ENCODE measurements at regions not wholly inside any gene's neighbourhood (a gene's known extent, or its start where the extent isn't known, plus 50 kb on each side); places are given as distances from the start of the nearest gene placed in this dataset.
A peak's percentile ranks its signal among the peaks of the same experiment; 100 is the strongest.
"Not testable (repeated sequence)": the region's sequence is repeated elsewhere in the genome, so short reads cannot be mapped to it uniquely, and the experiment has no call there.

DNA sequence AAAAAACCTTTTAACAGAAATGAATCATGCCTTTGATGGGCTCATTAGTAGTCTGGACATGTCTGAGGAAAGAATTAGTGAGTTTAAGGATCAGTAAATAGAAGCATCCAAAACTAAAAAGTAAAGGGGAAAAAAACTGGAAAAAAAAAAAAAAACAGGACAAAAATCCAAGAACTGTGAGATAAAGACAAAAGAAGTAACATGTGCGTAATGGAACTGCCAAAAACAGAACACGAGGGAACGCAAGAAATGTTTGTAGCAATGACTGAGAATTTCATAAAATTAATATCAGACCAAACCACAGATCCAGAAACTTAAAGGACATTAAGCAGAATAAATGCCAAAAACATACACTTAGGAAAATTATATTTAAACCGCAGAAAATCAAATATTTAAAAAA, 77.4 kb downstream of the MS4A13 start:
- DNase-seq: no peak

DNA sequence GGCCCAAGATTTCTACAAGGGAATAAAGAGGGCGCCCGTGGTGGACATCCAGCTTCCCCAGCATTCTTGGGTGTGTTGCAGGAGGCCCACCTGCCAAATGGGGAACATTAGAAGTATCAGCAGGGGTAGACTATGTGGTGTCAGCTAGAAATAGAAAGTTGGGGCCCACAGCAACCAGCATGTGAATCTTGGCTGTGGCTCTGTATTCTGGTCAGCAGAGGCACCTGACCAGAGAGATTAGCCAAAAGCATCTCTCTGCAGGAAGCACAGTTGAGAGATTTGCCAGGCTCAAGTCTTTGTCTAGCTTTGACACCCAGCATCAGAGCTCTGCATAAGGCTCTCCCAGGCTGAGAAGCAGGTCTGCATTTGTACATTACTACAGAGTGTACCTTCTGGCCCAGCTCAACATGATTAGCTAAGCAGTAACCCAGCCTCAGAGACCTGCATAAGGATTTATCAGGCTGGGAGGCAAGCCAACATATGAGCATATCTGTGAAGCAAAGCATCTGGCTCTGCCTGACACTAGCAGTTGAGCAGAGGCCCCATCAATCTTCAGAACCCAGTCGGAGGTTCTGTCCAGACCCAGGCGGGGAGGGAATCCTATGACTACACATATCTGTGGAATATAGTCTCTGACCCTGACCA, 79.9 kb downstream of the MS4A13 start:
- DNase-seq: no peak

DNA sequence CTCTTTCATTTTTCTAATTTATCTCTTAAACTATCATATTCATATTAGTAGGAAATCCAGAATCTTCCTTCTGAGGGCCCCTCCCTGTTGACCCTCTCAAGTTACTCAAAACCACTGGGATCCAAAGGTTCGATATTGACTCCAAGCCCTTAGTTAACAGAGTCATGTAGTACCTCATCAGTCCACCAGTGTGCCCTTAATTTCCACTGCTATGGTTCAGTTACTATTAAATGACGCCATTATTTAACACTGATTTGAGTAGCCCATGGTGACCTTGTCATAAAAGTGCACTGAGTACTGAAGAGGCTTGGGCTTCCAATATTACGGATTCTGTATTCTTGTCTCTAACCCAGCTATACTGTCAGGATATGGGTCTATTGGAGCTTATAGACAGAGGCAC, 91.9 kb upstream of the MS4A8 start:
- no peak for DNase-seq

DNA sequence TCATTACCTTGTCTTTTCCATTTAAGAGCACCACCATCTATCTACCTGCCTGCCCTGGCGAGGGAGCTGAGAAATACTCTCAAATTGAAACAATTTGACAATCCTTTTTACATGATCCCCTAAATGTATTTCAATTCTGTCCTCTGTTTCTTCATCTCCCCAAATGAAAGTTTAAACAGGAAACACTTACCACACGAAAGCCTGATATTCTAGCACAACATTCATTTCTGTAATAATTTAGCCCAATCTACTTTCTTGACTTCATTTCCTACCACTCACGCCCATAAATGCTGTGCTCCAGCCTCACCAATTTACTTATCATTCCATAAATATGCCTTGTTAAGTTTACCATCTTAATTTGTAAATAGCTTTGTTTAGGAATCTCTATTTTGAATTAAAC, 89.8 kb upstream of the MS4A8 start:
- no peak for DNase-seq

DNA sequence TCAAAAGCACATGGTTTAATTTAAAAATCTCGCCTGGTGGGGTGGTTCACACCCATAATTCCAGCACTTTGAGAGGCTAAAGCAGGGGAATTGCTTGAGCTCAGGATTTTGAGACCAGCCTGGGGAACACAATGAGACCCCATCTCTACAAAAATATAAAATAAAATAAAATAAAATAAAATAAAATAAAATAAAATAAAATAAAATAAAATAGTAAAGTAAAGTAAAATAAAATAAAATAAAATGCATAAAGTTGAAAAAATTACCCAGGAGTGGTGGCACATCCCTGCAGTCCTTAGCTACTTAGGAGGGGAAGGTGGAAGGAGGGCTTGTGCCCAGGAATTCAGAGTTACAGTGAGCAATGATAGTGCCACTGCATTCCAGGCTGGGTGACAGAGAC, 88.7 kb upstream of the MS4A8 start:
- no peak for DNase-seq

DNA sequence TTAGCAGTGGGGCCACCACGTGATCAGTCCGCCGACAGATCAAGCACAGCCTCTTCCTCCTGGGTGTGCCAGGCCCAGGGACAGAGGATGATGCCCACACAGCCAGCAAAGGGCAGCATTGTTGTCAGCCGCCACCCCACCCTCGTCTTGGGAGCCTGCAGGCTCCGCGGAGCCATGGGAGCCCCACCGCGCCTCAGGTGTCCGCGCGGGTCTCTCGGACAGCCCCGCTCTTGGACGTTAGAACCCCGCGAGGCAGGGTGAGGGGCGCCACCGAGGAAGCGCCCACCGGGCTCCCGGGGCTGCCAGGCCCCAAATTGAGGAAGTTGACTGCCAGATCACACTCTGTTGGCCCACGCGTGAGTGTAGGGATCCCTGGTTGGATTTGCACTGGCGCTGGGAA, 83.9 kb upstream of the MS4A8 start:
- DNase-seq: no peak

DNA sequence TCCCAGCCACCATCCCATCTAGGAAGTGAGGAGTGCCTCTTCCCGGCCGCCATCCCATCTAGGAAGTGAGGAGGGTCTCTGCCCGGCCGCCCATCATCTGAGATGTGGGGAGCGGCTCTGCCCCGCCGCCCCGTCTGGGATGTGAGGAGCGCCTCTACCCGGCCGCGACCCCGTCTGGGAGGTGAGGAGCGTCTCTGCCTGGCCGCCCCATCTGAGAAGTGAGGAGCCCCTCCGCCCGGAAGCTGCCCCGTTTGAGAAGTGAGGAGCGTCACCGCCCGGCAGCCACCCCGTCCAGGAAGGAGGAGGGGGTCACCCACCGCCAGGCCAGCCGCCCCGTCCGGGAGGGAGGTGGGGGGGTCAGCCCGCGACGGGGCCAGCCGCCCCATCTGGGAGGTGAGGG, 77.5 kb upstream of the MS4A8 start:
- DNase-seq: not testable (repeated sequence)

DNA sequence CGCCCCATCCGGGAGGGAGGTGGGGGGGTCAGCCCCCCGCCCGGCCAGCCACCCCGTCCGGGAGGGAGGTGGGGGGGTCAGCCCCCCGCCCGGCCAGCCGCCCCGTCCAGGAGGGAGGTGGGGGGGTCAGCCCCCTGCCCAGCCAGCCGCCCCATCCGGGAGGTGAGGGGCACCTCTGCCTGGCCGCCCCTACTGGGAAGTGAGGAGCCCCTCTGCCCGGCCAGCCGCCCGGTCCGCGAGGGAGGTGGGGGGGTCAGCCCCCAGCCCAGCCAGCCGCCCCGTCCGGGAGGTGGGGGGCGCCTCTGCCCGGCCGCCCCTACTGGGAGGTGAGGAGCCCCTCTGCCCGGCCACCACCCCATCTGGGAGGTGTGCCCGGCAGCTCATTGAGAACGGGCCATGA, 76.6 kb upstream of the MS4A8 start:
- not testable (repeated sequence) for DNase-seq

DNA sequence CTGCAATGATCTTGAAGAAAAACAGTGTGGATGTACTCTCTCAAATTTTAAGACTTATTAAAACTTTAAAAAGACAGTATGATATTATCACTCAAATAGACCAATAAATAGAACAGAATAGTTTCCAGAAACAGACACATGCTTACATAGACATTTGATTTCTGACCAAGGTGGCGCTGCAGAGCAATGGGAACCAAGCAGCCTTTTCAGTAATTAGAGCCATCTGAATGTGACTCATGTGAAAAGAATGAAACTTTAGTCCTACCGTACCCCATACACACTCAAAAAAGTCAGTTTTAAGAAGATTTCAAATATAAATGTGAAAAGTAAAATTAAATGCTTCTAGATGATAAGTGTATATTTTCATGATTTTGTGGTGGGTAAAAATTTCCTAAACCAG, 74.2 kb upstream of the MS4A8 start:
- no peak for DNase-seq

DNA sequence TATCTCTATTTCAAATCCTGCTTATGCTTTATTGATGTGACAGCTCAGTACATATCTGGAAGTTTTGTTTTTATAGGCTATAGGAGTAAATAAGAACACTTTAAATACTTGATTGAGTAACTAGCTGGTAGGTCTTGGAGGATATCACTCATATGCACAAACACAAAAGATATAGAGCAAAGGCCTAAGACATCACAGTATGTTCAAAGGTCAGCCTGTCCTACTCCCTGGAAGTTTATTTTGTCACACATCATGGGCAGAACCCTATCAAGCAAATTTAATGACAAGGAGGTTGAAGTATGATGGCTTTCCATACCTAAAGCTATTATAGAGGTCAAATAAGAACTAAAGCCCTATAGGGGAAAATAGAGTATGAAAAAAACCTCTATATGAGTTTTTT, 70.0 kb upstream of the MS4A8 start:
- no peak for DNase-seq

DNA sequence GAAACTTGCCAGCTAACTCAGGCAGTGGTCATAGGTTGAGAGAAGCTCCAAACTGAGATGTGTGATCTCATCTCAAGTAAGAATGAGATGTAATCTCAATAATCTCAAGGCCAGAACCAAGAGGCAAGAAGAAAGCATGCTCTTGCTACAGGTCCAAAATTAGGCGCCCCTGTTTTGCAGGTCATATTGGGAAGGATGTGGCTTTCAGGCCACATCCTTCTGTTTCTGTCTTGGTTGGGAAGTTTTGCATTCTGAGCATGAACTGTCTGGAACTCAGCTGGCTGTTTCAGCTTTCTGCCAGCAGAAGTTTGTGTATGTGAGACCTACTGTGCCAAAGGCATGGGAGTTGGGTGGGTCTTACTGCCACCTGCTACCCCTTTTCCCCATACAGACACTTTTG, 67.5 kb upstream of the MS4A8 start:
- peak; percentile 89 for DNase-seq

DNA sequence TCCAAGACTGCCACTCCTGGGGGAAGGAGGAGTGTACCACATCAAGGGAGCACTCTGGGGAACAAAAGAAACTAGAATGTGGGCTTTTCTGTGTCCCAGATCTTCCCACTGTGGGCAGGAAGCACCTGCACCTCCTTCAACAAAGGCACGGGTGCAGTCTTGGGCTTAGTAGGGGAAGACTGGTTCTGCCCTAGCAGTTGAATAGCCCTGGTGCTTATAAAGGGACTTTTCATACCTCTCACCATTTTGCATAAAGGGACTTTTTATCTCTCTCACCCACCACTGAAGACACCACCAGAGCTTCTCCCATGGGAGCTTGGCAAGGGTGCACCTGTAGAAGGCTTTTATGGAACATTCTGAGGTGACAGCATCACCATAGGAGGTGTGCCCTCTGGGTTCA, 65.8 kb upstream of the MS4A8 start:
- peak; percentile 4 for DNase-seq

DNA sequence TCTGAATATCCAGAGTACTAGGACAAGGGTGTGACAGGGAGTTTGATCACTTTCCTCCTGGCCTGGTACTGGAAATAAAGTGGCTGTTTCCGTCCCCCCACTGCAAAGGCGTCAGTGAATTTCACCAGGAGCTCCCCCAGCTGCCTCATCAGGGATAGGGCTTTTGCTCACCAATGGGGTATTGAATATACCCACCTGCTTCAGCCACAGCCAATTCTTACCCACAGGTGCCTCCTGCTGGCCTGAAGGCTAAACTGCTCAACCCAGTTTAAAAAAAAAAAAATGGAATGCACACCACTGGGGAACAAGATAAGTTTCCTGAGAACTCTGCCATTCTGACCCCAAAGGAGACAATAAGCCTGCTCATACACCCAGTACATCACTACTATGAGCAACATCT, 65.3 kb upstream of the MS4A8 start:
- DNase-seq: peak; percentile 55

DNA sequence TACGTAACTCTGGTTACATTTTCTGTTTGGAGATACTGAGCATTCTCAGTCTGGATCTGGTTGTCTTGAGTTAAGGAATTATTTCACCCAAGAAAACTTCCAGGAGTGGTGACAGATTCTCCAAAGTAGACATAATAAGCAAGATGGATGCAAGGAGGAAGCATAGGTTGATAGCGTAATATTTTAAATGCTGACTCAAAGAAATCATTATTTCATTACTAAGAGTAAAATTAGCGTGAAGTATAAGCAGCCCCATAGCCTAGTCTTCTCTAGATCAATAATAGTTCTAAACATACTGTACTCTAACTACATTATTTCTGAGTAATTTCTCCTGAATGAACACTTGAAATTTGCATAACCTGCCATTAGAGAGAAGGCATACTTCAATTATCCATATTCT, 57.5 kb upstream of the MS4A8 start:
- no peak for DNase-seq

DNA sequence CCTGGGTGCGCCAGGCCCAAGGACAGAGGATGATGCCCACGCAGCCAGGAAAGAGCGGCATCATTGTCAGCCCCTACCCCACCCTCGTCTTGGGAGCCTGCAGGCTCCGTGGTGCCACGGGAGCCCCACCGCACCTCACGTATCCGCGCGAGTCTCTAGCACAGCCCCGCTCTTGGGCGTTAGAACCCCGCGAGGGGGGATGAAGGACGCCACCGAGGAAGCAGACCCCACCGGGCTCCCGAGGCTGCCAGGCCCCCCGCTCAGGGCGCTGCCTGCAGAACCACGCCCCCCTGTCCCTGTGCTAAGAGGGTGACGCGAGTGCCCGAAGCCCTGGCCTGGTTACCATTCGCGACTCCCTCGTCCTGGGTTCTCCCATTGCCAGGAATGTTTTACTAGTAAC, 52.3 kb upstream of the MS4A8 start:
- DNase-seq: no peak

All from GDM1 (cell line).